ENCODE measurements at regions not wholly inside any gene's neighbourhood (a gene's known extent, or its start where the extent isn't known, plus 50 kb on each side); places are given as distances from the start of the nearest gene placed in this dataset.

DNA sequence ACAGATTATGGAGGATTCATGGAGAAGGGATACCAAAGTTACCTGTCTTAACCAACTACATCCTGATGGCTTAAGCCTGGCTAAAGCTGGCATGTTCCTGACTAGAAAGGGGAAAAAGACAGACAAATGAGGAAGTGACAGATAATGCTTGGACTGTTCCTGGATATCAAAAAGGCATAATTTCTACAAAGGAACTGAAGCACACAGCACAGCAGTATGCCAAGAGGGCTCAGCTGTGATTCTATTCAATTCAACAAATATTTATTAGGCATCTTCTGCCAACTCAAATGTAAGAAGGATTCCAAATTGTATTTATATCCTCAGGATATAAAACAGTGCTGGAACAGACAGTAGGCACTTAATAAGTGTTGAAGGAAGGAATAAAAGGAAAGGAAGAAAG is 59.5 kb downstream of the KLF12 start:
- no peak overlapping the region for H3K9ac ChIP-seq (ENCODE audit: low read depth in 2 of 2, low read length in 2 of 2)
- DNase-seq = no peak
- TF ChIP-seq CTCF (IDR thresholded peaks at IDR 0.05) = no peak
- no peak overlapping the region for H3K4me3 ChIP-seq
- H3K9me3 ChIP-seq = no peaks in the 10 kb centered on the region
- no peaks in the 10 kb centered on the region for H3K4me1 ChIP-seq
- intact Hi-C loops (cut with DNase I) = no loop called here
- H3K27ac ChIP-seq = no peak overlapping the region
- H3K36me3 ChIP-seq = no peaks in the 10 kb centered on the region
- no peaks in the 10 kb centered on the region for H3K27me3 ChIP-seq

DNA sequence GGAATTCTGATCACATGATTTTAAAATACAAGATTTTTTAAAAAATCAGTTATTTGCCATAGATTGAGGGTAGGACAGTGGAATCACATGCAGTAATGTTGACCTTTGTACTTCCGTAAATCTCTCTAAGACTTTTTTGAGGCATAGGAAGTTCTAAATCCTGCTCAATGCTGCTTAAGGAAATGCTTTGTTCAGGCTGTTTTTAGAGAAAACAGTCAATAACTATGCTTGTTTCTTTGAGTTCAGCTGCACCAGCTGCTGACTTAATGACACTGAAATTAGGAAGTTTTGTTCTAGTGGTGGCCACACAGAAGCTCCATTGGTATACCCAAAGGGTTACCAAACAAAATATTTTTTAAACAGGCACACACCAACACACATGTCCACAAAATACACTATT is 60.9 kb downstream of the KLF12 start:
- intact Hi-C loops (cut with DNase I) = no loop called here
- H3K9ac ChIP-seq (ENCODE audit: low read depth in 2 of 2, low read length in 2 of 2) = no peak overlapping the region
- no peak for DNase-seq

GRCh38 chr13:74070513-74070912 is 63.7 kb downstream of the KLF12 start:
- no peaks in the 10 kb centered on the region for H3K4me1 ChIP-seq
- H3K36me3 ChIP-seq = no peaks in the 10 kb centered on the region
- H3K27ac ChIP-seq = no peak overlapping the region
- H3K9ac ChIP-seq (ENCODE audit: low read depth in 2 of 2, low read length in 2 of 2) = no peak overlapping the region
- TF ChIP-seq CTCF (IDR thresholded peaks at IDR 0.05) = no peak
- intact Hi-C loops (cut with DNase I) = no loop called here
- H3K27me3 ChIP-seq = no peaks in the 10 kb centered on the region
- H3K9me3 ChIP-seq = no peaks in the 10 kb centered on the region
- DNase-seq = no peak
- no peak overlapping the region for H3K4me3 ChIP-seq

More for the DNA sequence above, 60.9 kb downstream of the KLF12 start:
- Histone ChIP-seq H3K4me3 (no peak overlapping the region), H3K36me3 (no peaks in the 10 kb centered on the region), H3K9me3 (no peaks in the 10 kb centered on the region), H3K27me3 (no peaks in the 10 kb centered on the region), H3K4me1 (no peaks in the 10 kb centered on the region), H3K27ac (no peak overlapping the region)
- no peak for TF ChIP-seq CTCF (IDR thresholded peaks at IDR 0.05)

DNA sequence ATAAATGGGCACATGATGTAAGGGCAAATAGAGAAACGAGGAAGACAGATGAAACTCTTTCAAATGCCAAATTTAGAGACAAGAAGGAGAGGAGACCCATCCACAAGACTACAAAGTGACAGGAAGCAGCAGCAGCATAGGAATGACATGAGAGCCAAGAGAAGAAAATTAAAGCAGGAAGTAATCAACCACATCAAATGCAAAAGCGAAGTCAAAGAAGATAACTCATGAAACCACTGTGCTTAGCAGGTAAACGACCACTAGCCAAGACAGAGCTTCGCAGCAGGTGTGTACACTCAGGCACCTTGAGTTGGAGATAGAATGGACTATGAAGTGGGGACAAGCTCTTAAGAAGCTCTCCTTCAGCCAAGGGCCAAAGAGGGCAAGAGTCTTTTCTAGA is 64.1 kb downstream of the KLF12 start:
- Histone ChIP-seq H3K36me3 (no peaks in the 10 kb centered on the region), H3K4me1 (no peaks in the 10 kb centered on the region), H3K9me3 (no peaks in the 10 kb centered on the region), H3K27me3 (no peaks in the 10 kb centered on the region), H3K9ac (ENCODE audit: low read depth in 2 of 2, low read length in 2 of 2) (no peak overlapping the region), H3K4me3 (no peak overlapping the region), H3K27ac (no peak overlapping the region)
- no peak for TF ChIP-seq CTCF (IDR thresholded peaks at IDR 0.05)
- no peak for DNase-seq
- intact Hi-C loops (cut with DNase I) = no loop called here

DNA sequence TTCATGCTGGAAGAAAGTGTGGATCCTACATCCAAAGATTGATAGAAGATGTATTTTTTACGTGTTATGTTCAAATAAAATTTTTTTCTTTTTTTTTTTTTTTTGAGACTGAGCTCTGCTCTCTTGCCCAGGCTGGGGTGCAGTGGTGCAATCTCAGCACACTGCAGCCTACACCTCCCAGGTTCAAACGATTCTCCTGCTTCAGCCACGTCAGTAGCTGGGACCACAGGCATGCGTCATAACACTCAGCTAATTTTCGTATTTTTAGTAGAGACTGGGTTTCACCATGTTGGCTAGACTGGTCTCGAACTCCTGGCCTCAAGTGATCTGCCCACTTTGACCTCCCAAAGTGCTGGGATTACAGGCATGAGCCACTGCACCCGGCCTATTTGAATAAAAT is 65.7 kb downstream of the KLF12 start:
- no peaks in the 10 kb centered on the region for H3K9me3 ChIP-seq
- intact Hi-C loops (cut with DNase I) = no loop called here
- H3K4me3 ChIP-seq = no peak overlapping the region

More for the DNA sequence above, 65.7 kb downstream of the KLF12 start:
- no peak overlapping the region for H3K9ac ChIP-seq (ENCODE audit: low read depth in 2 of 2, low read length in 2 of 2)
- no peak for TF ChIP-seq CTCF (IDR thresholded peaks at IDR 0.05)
- H3K27me3 ChIP-seq = no peaks in the 10 kb centered on the region
- no peak overlapping the region for H3K27ac ChIP-seq
- H3K36me3 ChIP-seq = no peaks in the 10 kb centered on the region
- H3K4me1 ChIP-seq = no peaks in the 10 kb centered on the region
- no peak for DNase-seq

All from colonic mucosa (tissue), 4 donors.